ENCODE measurements at regions not wholly inside any gene's neighbourhood (a gene's known extent, or its start where the extent isn't known, plus 50 kb on each side); places are given as distances from the start of the nearest gene placed in this dataset.

DNA sequence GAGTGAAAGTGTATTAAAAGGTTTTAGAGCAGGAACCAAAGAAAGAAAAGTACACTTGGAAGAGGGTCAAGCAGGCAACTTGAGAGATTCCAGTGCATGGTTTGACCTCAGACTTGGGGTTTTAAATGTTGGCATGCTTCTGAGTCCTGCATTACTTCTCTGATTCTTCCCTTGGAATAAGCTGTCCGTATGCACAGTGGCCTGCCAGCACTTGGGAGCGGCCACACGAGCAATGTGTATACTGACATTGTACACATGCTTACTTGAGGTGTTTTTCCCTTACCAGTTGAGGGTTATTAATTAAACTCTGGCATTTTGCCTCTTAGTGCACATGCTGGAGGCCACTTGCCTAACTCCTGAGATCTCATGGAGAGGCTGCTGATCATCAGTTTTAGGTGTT is 786.6 kb upstream of the RGS18 start:
- H3K4me1 ChIP-seq (ENCODE audit: insufficient read depth, low read length): no peaks in the 10 kb centered on the region

DNA sequence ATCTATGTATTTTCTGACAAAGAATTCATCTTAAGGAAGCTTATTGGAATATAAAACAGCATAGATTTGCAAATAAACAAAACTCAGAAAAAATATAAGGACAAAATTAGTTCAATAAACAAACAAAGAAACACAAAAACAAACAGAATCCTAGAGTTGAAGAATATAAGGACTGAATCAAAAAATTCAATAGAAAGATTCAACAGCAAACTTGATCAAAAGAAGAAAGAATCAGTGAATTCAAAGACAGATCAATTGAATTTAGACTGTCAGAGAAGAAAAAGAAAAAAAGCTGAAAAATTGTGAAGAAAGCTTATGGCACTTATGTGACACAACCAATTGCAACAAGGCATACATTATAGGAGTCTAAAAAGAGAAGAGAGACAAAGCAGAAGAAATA is 770.0 kb upstream of the RGS18 start:
- Histone ChIP-seq H3K36me3 (ENCODE audit: insufficient read depth, low read length) (no peaks in the 10 kb centered on the region), H3K4me3 (ENCODE audit: insufficient read depth, low read depth, low read length) (no peak overlapping the region), H3K4me1 (ENCODE audit: insufficient read depth, low read length) (no peaks in the 10 kb centered on the region), H3K79me2 (ENCODE audit: insufficient read depth, low read length) (no peaks in the 10 kb centered on the region), H3K27ac (ENCODE audit: low read depth, low read length) (no peak overlapping the region), H3K9me3 (ENCODE audit: insufficient read depth, low read depth, low read length) (no peaks in the 10 kb centered on the region), H3K27me3 (ENCODE audit: insufficient read depth, low read length) (no peaks in the 10 kb centered on the region), H3K9ac (ENCODE audit: low read length) (no peak overlapping the region), H4K20me1 (ENCODE audit: insufficient read depth, low read length) (no peaks in the 10 kb centered on the region), H3K4me2 (ENCODE audit: low read length) (no peak overlapping the region), H2AFZ (ENCODE audit: low read depth, low read length) (no peak overlapping the region)
- Mint-ChIP-seq H3K9me3 (ENCODE audit: unreplicated experiment) (peaks cover 1% of the 10 kb centered on the region), H3K4me1 (ENCODE audit: low read depth, unreplicated experiment) (no peaks in the 10 kb centered on the region), H3K36me3 (ENCODE audit: low read depth, unreplicated experiment) (no peaks in the 10 kb centered on the region), H3K27me3 (ENCODE audit: low read depth, unreplicated experiment) (no peaks in the 10 kb centered on the region), H3K27ac (ENCODE audit: unreplicated experiment) (no peak overlapping the region), H3K4me3 (ENCODE audit: unreplicated experiment) (no peak overlapping the region)
- no peak for TF ChIP-seq EZH2 (IDR thresholded peaks at IDR 0.05; ENCODE audit: insufficient read depth, low read length)
- TF ChIP-seq, protein P1, sequence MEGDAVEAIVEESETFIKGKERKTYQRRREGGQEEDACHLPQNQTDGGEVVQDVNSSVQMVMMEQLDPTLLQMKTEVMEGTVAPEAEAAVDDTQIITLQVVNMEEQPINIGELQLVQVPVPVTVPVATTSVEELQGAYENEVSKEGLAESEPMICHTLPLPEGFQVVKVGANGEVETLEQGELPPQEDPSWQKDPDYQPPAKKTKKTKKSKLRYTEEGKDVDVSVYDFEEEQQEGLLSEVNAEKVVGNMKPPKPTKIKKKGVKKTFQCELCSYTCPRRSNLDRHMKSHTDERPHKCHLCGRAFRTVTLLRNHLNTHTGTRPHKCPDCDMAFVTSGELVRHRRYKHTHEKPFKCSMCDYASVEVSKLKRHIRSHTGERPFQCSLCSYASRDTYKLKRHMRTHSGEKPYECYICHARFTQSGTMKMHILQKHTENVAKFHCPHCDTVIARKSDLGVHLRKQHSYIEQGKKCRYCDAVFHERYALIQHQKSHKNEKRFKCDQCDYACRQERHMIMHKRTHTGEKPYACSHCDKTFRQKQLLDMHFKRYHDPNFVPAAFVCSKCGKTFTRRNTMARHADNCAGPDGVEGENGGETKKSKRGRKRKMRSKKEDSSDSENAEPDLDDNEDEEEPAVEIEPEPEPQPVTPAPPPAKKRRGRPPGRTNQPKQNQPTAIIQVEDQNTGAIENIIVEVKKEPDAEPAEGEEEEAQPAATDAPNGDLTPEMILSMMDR (IDR thresholded peaks at IDR 0.05; ENCODE audit: insufficient read depth, low read depth, low read length): no peak
- DNase-seq (ENCODE audit: low read depth) (no peak), FAIRE-seq (no peak)

More for the DNA sequence above, 786.6 kb upstream of the RGS18 start:
- peaks cover 6% of the 10 kb centered on the region for H3K9me3 Mint-ChIP-seq (ENCODE audit: unreplicated experiment)
- no peak overlapping the region for H2AFZ ChIP-seq (ENCODE audit: low read depth, low read length)
- no peak overlapping the region for H3K9ac ChIP-seq (ENCODE audit: low read length)
- no peaks in the 10 kb centered on the region for H3K36me3 Mint-ChIP-seq (ENCODE audit: low read depth, unreplicated experiment)
- H3K79me2 ChIP-seq (ENCODE audit: insufficient read depth, low read length): no peaks in the 10 kb centered on the region
- H3K4me3 Mint-ChIP-seq (ENCODE audit: unreplicated experiment): no peak overlapping the region
- TF ChIP-seq EZH2 (IDR thresholded peaks at IDR 0.05; ENCODE audit: insufficient read depth, low read length): no peak
- TF ChIP-seq, protein P1 (IDR thresholded peaks at IDR 0.05; ENCODE audit: insufficient read depth, low read depth, low read length): no peak
- H3K9me3 ChIP-seq (ENCODE audit: insufficient read depth, low read depth, low read length): no peaks in the 10 kb centered on the region
- no peak overlapping the region for H3K27ac ChIP-seq (ENCODE audit: low read depth, low read length)
- no peak overlapping the region for H3K4me3 ChIP-seq (ENCODE audit: insufficient read depth, low read depth, low read length)
- FAIRE-seq (no peak), DNase-seq (ENCODE audit: low read depth) (no peak)
- H3K27me3 Mint-ChIP-seq (ENCODE audit: low read depth, unreplicated experiment): no peaks in the 10 kb centered on the region
- H4K20me1 ChIP-seq (ENCODE audit: insufficient read depth, low read length): no peaks in the 10 kb centered on the region
- no peaks in the 10 kb centered on the region for H3K36me3 ChIP-seq (ENCODE audit: insufficient read depth, low read length)
- no peak overlapping the region for H3K4me2 ChIP-seq (ENCODE audit: low read length)
- H3K27me3 ChIP-seq (ENCODE audit: insufficient read depth, low read length): no peaks in the 10 kb centered on the region
- no peaks in the 10 kb centered on the region for H3K4me1 Mint-ChIP-seq (ENCODE audit: low read depth, unreplicated experiment)
- H3K27ac Mint-ChIP-seq (ENCODE audit: unreplicated experiment): no peak overlapping the region

DNA sequence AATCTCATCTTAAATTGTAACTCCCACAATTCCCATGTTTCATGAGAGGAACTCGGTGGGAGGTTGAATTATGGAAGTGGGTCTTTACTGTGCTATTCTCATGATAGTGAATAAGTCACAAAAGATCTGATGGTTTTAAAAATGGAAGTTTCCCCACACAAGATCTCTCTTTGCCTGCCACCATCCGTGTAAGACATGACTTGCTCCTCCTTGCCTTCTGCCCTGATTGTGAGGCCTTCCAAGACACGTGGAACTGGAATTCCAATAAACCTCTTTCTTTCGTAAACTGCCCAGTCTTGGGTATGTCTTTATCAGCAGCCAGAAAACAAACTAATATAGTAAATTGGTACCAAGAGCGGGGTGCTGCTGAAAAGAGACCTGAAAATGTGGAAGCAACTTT is 761.6 kb upstream of the RGS18 start:
- no peaks in the 10 kb centered on the region for H3K4me1 ChIP-seq (ENCODE audit: insufficient read depth, low read length)

More for the DNA sequence above, 761.6 kb upstream of the RGS18 start:
- Histone ChIP-seq H3K79me2 (ENCODE audit: insufficient read depth, low read length) (no peaks in the 10 kb centered on the region), H3K4me3 (ENCODE audit: insufficient read depth, low read depth, low read length) (no peak overlapping the region), H4K20me1 (ENCODE audit: insufficient read depth, low read length) (no peaks in the 10 kb centered on the region), H3K9me3 (ENCODE audit: insufficient read depth, low read depth, low read length) (no peaks in the 10 kb centered on the region), H3K4me2 (ENCODE audit: low read length) (no peak overlapping the region), H3K36me3 (ENCODE audit: insufficient read depth, low read length) (no peaks in the 10 kb centered on the region), H2AFZ (ENCODE audit: low read depth, low read length) (no peak overlapping the region), H3K9ac (ENCODE audit: low read length) (no peak overlapping the region), H3K27ac (ENCODE audit: low read depth, low read length) (no peak overlapping the region), H3K27me3 (ENCODE audit: insufficient read depth, low read length) (no peaks in the 10 kb centered on the region)
- no peak for TF ChIP-seq EZH2 (IDR thresholded peaks at IDR 0.05; ENCODE audit: insufficient read depth, low read length)
- TF ChIP-seq, protein P1 (IDR thresholded peaks at IDR 0.05; ENCODE audit: insufficient read depth, low read depth, low read length): no peak
- Mint-ChIP-seq H3K9me3 (ENCODE audit: unreplicated experiment) (peaks cover 2% of the 10 kb centered on the region), H3K4me3 (ENCODE audit: unreplicated experiment) (no peak overlapping the region), H3K4me1 (ENCODE audit: low read depth, unreplicated experiment) (no peaks in the 10 kb centered on the region), H3K27me3 (ENCODE audit: low read depth, unreplicated experiment) (no peaks in the 10 kb centered on the region), H3K36me3 (ENCODE audit: low read depth, unreplicated experiment) (no peaks in the 10 kb centered on the region), H3K27ac (ENCODE audit: unreplicated experiment) (no peak overlapping the region)
- DNase-seq (ENCODE audit: low read depth) (no peak), FAIRE-seq (no peak)
